CD8-positive, alpha-beta memory T cell (primary cell): ENCODE measurements at regions not wholly inside any gene's neighbourhood (a gene's known extent, or its start where the extent isn't known, plus 50 kb on each side); places are given as distances from the start of the nearest gene placed in this dataset.
"Not testable (repeated sequence)": the region's sequence is repeated elsewhere in the genome, so short reads cannot be mapped to it uniquely, and the experiment has no call there.

ENCODE experiments used
- CTCF ChIA-PET: fragments of 350-600 bp; sonication (Branson Sonifier 250); formaldehyde crosslinking; loops from one replicate; lab custom pipeline; 2021; ENCODE audit warnings: antibody characterized with exemption; lab: Charles Lee
- POLR2A ChIA-PET: fragments of 350-600 bp; sonication (Branson Sonifier 250); formaldehyde crosslinking; loops from one replicate; lab custom pipeline; 2021; ENCODE audit warnings: antibody characterized with exemption; lab: Charles Lee
- DNase-seq, 5 donors: peaks; one replicate each; pipeline versions ENCODE4 v3.0.0 to v3.0.0-alpha.2; 2020 to 2022; ENCODE audit warnings: mixed read lengths in 1 of 5
- H3K27ac ChIP-seq: one replicate; pipeline ENCODE4 v1.7.0; 2013; ENCODE audit warnings: low read depth, mild to moderate bottlenecking, low read length, moderate library complexity
- H3K27me3 ChIP-seq: 2 replicates; pipeline ENCODE4 v1.7.0; 2013; ENCODE audit warnings: low read length, mild to moderate bottlenecking; ENCODE audit not compliant: insufficient read depth, poor library complexity, severe bottlenecking
- H3K36me3 ChIP-seq: 2 replicates; pipeline ENCODE4 v1.7.0; 2013; ENCODE audit warnings: mild to moderate bottlenecking, low read length, moderate library complexity; ENCODE audit not compliant: insufficient read depth
- H3K4me1 ChIP-seq: 2 replicates; pipeline ENCODE4 v1.7.0; 2013; ENCODE audit warnings: mild to moderate bottlenecking, low read length, moderate library complexity; ENCODE audit not compliant: insufficient read depth
- H3K4me3 ChIP-seq: 2 replicates; pipeline ENCODE4 v1.7.0; 2013; ENCODE audit warnings: mild to moderate bottlenecking, low read length
- H3K9me3 ChIP-seq: 2 replicates; pipeline ENCODE4 v1.7.0; 2013; ENCODE audit warnings: mild to moderate bottlenecking, low read length
- H3K27ac Mint-ChIP-seq, 8 donors: one replicate each; pipeline ENCODE4 v1.8.0; 2020 to 2021; ENCODE audit warnings: mixed read lengths in 8 of 8, mild to moderate bottlenecking in 6 of 8, inconsistent platforms in 3 of 8, moderate library complexity in 3 of 8
- H3K27me3 Mint-ChIP-seq, 2 donors: one replicate each; pipeline ENCODE4 v1.8.0; 2020 to 2021; ENCODE audit warnings: mixed read lengths in 2 of 2, mild to moderate bottlenecking in 1 of 2, moderate library complexity in 1 of 2
- H3K36me3 Mint-ChIP-seq, 3 donors: one replicate each; pipeline ENCODE4 v1.8.0; 2020 to 2021; ENCODE audit warnings: mixed read lengths in 3 of 3, inconsistent platforms in 1 of 3, mild to moderate bottlenecking in 1 of 3
- H3K4me1 Mint-ChIP-seq, 3 donors: one replicate each; pipeline ENCODE4 v1.8.0; 2020 to 2021; ENCODE audit warnings: mixed read lengths in 3 of 3, inconsistent platforms in 1 of 3, mild to moderate bottlenecking in 1 of 3
- H3K4me3 Mint-ChIP-seq, 7 donors: one replicate each; pipeline ENCODE4 v1.8.0; 2020 to 2021; ENCODE audit warnings: mixed read lengths in 7 of 7, mild to moderate bottlenecking in 6 of 7, moderate library complexity in 4 of 7, inconsistent platforms in 2 of 7
- H3K9me3 Mint-ChIP-seq, 5 donors: one replicate each; pipeline ENCODE4 v1.8.0; 2020 to 2022; ENCODE audit warnings: mixed read lengths in 5 of 5, mild to moderate bottlenecking in 3 of 5, moderate library complexity in 2 of 5, inconsistent platforms in 1 of 5

DNA sequence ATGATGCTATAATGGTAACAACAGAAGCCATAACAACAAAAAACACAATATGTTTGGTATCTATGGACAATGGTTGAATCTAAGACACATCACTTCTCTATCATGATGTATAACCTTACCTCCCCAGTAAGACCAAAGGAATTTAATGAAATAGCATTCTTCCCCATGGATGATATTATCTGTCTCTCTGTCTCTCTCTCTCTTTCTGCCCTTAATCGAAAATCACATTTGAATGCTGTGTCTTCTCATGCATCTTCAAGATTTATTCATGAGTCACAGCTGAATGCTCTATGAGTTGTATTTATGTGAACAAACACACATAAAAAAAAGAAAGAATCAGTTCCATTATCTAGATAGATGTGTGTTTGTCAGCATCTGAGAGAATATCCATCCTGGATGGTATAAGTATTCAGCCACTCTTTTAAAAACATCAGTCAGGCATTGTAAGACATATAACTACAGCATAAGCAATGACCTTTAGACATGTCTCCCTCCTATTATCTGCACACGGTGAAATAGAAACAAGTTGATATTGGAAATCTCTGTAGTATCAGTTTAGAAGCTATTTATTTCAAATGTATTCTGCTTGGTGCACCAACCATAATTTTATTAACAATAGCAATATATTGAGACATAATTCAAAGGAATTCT lies 433.3 kb downstream of the TOX3 start:
- no peak overlapping the region for H3K27ac Mint-ChIP-seq
- H3K4me3 Mint-ChIP-seq = no peak overlapping the region
- DNase-seq = no peak
- H3K4me1 Mint-ChIP-seq = no peaks in the 10 kb centered on the region
- Histone ChIP-seq H3K36me3 (no peaks in the 10 kb centered on the region), H3K4me1 (no peaks in the 10 kb centered on the region), H3K27me3 (no peaks in the 10 kb centered on the region), H3K4me3 (no peak overlapping the region), H3K27ac (no peak overlapping the region), H3K9me3 (no peaks in the 10 kb centered on the region)
- no peaks in the 10 kb centered on the region for H3K36me3 Mint-ChIP-seq
- POLR2A ChIA-PET = no interaction called here
- CTCF ChIA-PET = no interaction called here
- no peaks in the 10 kb centered on the region for H3K27me3 Mint-ChIP-seq
- peaks cover 5 to 17% (median 8%) of the 10 kb centered on the region in 5 donors for H3K9me3 Mint-ChIP-seq

- H3K36me3 ChIP-seq, H3K4me3 Mint-ChIP-seq, H3K27ac ChIP-seq, DNase-seq, H3K27me3 ChIP-seq, H3K36me3 Mint-ChIP-seq, H3K27ac Mint-ChIP-seq, H3K9me3 ChIP-seq, POLR2A ChIA-PET, H3K27me3 Mint-ChIP-seq, H3K4me1 Mint-ChIP-seq, H3K9me3 Mint-ChIP-seq, CTCF ChIA-PET, H3K4me1 ChIP-seq, H3K4me3 ChIP-seq: not testable (repeated sequence)
These were observed 441.9 kb downstream of the TOX3 start for GRCh38 chr16:52104993-52105392.

GRCh38 chr16:52103791-52104190 lies 443.2 kb downstream of the TOX3 start:
- ChIA-PET POLR2A (no interaction called here), CTCF (no interaction called here)
- peaks cover 0 to 6% (median 0%) of the 10 kb centered on the region in 5 donors for H3K9me3 Mint-ChIP-seq
- Histone ChIP-seq H3K4me1 (no peaks in the 10 kb centered on the region), H3K27me3 (no peaks in the 10 kb centered on the region), H3K4me3 (no peak overlapping the region), H3K36me3 (no peaks in the 10 kb centered on the region), H3K27ac (no peak overlapping the region), H3K9me3 (no peaks in the 10 kb centered on the region)
- DNase-seq = no peak
- H3K36me3 Mint-ChIP-seq = no peaks in the 10 kb centered on the region
- no peak overlapping the region for H3K4me3 Mint-ChIP-seq
- H3K27ac Mint-ChIP-seq = no peak overlapping the region
- no peaks in the 10 kb centered on the region for H3K27me3 Mint-ChIP-seq
- H3K4me1 Mint-ChIP-seq = no peaks in the 10 kb centered on the region

DNA sequence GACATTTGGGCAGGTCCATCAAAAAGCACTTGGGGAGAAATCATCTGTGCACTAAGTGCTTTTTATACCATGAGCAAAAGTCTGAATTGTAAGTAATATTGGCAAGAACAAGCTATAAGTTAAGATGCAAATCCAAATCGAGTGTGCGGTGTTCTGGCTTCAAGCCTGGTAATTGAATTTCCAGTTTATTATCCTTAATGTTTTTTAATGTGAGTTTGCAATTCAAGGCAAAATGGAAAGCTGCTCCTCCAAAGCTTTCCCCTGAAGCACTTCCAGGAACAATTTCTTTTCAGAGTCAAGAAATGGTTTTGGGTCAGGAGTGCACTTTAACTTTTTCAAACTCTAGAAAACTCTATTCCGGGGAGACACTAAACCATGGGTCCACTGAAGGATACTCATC lies 445.7 kb downstream of the TOX3 start:
- Histone ChIP-seq H3K9me3 (no peaks in the 10 kb centered on the region), H3K4me1 (no peaks in the 10 kb centered on the region), H3K27me3 (no peaks in the 10 kb centered on the region), H3K27ac (no peak overlapping the region), H3K4me3 (no peak overlapping the region), H3K36me3 (no peaks in the 10 kb centered on the region)
- Mint-ChIP-seq H3K27me3 (no peaks in the 10 kb centered on the region), H3K4me3 (no peak overlapping the region), H3K27ac (no peak overlapping the region), H3K36me3 (no peaks in the 10 kb centered on the region), H3K4me1 (no peaks in the 10 kb centered on the region), H3K9me3 (peaks cover 0 to 7% (median 2%) of the 10 kb centered on the region in 5 donors)
- no peak for DNase-seq
- ChIA-PET POLR2A (no interaction called here), CTCF (no interaction called here)

DNA sequence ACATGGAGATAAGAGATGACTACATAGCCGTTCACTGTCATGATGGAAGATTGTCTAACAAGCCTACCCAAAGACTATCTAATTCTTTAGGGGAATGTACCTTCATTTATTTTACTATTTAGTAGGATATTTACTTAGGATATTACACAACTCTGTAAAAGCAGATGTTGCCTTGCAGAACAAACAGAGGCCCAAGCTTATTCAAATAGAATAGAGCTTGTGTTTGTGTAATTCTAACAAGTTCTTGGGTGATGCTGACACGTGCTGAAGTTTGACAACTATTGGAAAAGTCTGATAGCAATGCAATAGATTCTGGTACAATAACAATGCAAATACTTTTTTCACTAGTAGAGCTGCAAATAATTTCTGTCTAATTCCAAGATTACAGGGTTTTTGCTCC lies 447.6 kb downstream of the TOX3 start:
- H3K4me1 ChIP-seq = no peaks in the 10 kb centered on the region
- H3K27me3 ChIP-seq = no peaks in the 10 kb centered on the region
- Mint-ChIP-seq H3K27ac (no peak overlapping the region), H3K9me3 (peaks cover 0 to 13% (median 0%) of the 10 kb centered on the region in 5 donors), H3K27me3 (peaks cover 0 to 1% of the 10 kb centered on the region in 2 donors), H3K4me1 (no peaks in the 10 kb centered on the region), H3K4me3 (no peak overlapping the region), H3K36me3 (no peaks in the 10 kb centered on the region)
- CTCF ChIA-PET = no interaction called here
- H3K36me3 ChIP-seq = no peaks in the 10 kb centered on the region
- no peak for DNase-seq
- H3K4me3 ChIP-seq = no peak overlapping the region
- H3K27ac ChIP-seq = no peak overlapping the region
- H3K9me3 ChIP-seq = no peaks in the 10 kb centered on the region
- POLR2A ChIA-PET = no interaction called here

GRCh38 chr16:52095471-52095870 lies 451.5 kb downstream of the TOX3 start:
- Mint-ChIP-seq H3K36me3 (no peaks in the 10 kb centered on the region), H3K9me3 (peaks cover 0 to 11% (median 0%) of the 10 kb centered on the region in 5 donors), H3K27me3 (peaks cover 0 to 1% of the 10 kb centered on the region in 2 donors), H3K4me1 (no peaks in the 10 kb centered on the region), H3K4me3 (no peak overlapping the region), H3K27ac (no peak overlapping the region)
- DNase-seq = no peak
- CTCF ChIA-PET = no interaction called here
- Histone ChIP-seq H3K36me3 (no peaks in the 10 kb centered on the region), H3K9me3 (no peaks in the 10 kb centered on the region), H3K27ac (no peak overlapping the region), H3K4me3 (no peak overlapping the region), H3K27me3 (no peaks in the 10 kb centered on the region), H3K4me1 (no peaks in the 10 kb centered on the region)
- POLR2A ChIA-PET = no interaction called here

DNA sequence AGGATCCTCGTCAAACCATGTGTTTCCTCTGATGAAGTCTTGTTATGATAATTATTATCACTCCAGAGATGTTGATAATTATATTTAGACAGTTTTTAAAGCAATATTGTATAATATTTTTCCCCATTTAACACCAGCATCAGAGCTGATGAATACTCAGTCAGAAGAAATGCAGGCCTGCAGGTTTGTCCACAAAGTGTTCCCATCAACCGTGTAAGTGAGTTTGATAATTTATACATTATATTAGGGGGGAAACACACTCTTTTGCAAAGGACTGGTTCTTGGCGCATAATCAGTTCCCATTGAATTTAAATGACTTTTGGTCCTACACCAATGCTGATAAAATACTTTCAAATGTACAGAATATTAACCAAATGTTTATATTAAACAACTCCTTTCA lies 454.8 kb downstream of the TOX3 start:
- H3K4me1 Mint-ChIP-seq = no peaks in the 10 kb centered on the region
- no peak overlapping the region for H3K27ac Mint-ChIP-seq
- H3K4me3 Mint-ChIP-seq = no peak overlapping the region
- H3K27ac ChIP-seq = no peak overlapping the region
- no peak for DNase-seq
- no peaks in the 10 kb centered on the region for H3K36me3 Mint-ChIP-seq
- H3K4me1 ChIP-seq = no peaks in the 10 kb centered on the region
- ChIA-PET CTCF (no interaction called here), POLR2A (no interaction called here)
- peaks cover 0 to 1% of the 10 kb centered on the region in 2 donors for H3K27me3 Mint-ChIP-seq
- H3K9me3 Mint-ChIP-seq = peaks cover 0 to 20% (median 4%) of the 10 kb centered on the region in 5 donors
- no peaks in the 10 kb centered on the region for H3K27me3 ChIP-seq
- no peaks in the 10 kb centered on the region for H3K9me3 ChIP-seq
- no peak overlapping the region for H3K4me3 ChIP-seq
- no peaks in the 10 kb centered on the region for H3K36me3 ChIP-seq

DNA sequence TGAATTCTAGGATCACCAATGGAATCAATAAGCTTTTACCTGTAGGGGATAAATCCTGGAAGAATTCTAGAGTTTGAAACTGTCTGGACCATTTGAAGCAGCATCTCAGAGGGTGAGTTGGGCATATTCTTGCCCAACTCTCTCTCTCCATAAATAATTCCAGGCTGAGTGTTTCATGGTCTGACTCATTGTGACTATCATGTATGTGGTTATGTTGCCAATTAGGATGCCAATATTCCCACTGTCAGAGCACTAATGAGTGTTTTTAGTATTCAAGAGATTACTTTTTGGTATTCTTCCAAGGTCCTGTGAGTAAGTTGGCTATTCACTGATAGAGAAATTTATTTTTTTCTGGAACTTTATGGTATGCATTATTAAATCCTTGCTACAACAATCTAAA lies 456.9 kb downstream of the TOX3 start:
- no peaks in the 10 kb centered on the region for H3K4me1 ChIP-seq
- H3K4me3 ChIP-seq = no peak overlapping the region
- DNase-seq = no peak
- Mint-ChIP-seq H3K4me1 (no peaks in the 10 kb centered on the region), H3K27me3 (no peaks in the 10 kb centered on the region), H3K9me3 (peaks cover 0 to 16% (median 4%) of the 10 kb centered on the region in 5 donors), H3K4me3 (no peak overlapping the region), H3K36me3 (no peaks in the 10 kb centered on the region), H3K27ac (no peak overlapping the region)
- ChIA-PET POLR2A (no interaction called here), CTCF (no interaction called here)
- H3K27ac ChIP-seq = no peak overlapping the region
- no peaks in the 10 kb centered on the region for H3K9me3 ChIP-seq
- H3K36me3 ChIP-seq = no peaks in the 10 kb centered on the region
- no peaks in the 10 kb centered on the region for H3K27me3 ChIP-seq
